NCI-H1436 treated with DMSO at 0.1 percent for 48 hours (cell line): ENCODE measurements at regions not wholly inside any gene's neighbourhood (a gene's known extent, or its start where the extent isn't known, plus 50 kb on each side); places are given as distances from the start of the nearest gene placed in this dataset.

ENCODE experiments used
- DNase-seq: peaks from one replicate; lab custom pipeline; 2025; lab: John Stamatoyannopoulos, UW

DNA sequence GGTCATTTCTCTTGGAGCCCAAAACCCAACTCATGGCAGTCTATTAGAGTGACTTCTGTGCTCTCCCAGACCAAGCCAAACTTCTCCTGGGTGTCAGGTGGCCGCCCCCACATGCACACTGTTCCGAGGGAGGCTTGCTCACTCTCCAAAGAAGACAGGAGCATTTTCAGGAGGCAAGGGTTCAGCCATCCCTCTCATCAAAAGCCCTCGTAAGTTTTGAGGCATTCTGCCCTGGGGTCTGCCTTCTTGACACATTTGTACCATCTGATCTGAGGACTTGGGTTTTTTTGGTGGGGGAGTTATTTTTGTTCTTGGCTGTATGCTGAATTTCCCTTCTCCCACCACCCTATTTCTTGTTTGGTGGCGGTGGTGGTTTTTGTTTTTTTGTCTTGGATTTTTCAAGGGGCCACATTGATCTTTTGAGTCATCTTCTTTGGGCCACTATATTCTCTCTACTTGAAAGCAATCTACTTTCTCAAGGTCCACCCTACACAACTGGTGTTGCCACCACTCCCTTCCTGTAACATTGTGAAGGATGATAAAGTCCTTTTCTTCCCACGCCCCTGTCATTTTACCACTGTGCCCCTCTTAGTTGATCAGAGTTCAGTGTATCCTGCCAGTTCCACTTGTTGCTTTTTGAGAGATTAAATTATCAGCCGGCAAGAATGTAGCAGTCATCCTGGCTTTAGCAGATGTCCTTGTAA, 255.8 kb downstream of the CYP26B1 start:
- DNase-seq, result no peak

- no peak for DNase-seq
Observed at GRCh38 chr2:71891155-71891554, 256.5 kb downstream of the CYP26B1 start.

GRCh38 chr2:71889759-71890684, 257.6 kb downstream of the CYP26B1 start:
- DNase-seq, result no peak

DNA sequence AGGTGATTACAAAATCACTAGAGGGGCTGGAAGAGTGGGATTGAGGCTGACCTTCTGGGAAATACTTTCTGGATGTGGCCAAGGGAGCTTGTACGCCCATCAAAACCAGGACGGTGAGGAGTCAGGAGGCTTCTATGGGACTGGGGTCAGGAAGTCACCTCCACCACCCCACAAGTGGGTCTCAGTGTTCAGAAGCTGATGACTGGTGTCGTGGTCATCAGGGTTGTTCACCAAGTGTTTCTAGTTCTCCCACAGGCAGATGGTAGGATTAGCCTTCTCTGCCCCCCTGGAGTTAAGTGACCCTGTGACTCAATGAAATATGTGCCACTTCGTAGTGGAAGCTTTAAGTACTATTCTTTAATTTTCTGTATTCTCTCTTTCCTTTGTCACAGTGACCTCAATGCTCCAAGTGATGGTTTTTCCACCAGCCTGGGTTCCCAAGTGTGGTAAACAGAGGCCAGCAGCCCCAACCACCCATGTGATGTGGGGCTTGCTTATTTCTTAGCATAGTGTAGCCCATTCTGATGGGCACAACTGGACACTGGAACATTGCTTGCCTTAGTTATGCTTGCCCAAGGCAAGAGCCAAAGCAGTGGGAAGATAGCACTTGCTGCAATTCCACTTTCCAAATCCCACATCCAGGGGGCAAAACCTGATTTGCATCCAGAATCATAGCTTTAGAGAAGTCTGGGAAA, 258.8 kb downstream of the CYP26B1 start:
- DNase-seq, result no peak

DNA sequence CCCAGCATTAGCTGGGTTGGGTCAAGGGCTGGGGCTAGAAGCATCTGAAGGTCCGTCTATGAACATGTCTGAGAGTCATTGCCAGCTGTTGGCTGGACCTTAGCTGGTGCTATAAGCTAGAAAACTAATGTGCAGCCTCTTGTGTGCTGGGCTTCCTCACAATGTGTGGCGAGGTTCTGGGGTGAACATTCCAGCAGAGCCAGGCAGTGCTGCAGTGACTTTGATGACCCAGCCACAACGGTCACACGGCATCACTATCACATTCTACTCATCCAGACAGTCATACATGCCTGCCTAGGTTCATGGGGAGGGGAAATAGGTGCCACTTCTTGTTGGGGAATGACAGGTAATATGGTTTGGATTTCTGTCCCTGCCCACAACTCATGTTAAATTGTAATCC, 260.5 kb downstream of the CYP26B1 start:
- no peak for DNase-seq

- no peak for DNase-seq
Observed at GRCh38 chr2:71886241-71886640, 261.4 kb downstream of the CYP26B1 start.

DNA sequence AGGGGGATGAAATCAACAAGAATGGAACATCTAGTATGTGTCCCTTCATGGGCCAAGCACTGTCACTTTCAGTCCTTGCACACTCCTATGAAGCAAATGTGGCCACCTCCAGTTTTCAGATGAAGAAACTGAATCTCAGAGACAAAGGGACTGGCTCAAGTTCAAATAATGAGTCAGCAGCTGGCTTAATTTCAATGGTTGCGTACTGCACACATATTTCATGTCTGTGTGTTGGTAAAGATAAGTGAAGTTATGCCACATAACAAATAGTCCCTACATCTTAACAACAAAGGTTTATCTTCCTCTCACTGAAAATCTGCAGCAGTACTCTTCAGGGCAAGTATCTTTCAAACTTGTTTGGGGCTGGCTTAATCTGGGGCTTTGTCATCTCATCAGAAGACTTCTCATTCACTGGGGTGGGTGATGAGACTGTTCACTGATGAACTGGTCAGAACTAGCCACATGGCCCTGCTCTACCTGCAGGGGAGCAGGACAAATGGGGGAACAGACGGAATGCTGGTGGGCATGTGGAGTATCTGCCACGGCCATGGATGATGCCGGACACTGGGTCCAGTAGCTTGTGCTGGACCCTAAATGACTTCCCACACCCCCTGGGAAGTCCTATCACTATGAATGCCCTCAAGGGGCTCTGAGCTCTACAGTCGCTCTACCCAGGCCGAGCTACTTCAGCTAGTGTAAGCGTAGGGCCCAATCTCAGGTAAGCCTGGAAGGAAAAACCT, 263.2 kb downstream of the CYP26B1 start:
- no peak for DNase-seq

GRCh38 chr2:71882949-71883472, 264.7 kb downstream of the CYP26B1 start:
- no peak for DNase-seq

DNA sequence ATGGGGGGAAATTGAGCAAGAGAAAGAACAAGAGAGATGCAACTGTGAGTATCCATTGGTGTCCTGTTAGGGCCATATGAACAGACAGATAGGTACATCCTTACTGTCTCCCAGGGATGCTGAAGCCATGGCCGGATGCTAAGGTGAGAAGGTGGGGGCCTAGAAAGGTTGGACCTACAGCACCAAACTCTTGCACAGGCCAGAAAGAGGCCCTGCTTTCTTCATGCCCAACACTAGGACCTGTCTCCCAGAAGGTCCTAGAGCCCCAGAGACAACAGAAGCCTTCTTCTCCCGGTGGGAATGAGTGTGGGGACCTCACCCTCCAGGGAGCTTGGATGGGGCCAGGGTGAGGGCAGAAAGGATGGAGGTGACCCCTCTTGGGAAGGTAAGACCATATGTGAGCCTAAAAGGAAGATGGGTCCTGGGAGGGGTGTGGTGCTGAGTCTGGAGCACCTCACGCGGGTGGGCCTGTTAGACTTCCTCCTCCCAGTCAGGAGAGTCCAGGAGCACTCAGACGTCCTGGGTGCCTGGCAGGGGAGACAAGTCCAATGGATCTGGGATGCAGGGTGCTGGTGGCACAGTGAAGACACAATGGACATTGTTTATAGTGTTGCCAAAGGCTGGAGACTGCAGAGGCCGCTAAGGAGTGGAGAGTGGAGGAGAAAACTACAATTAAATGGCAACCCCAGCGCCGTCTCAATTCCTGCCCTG, 265.3 kb downstream of the CYP26B1 start:
- DNase-seq, result no peak

DNA sequence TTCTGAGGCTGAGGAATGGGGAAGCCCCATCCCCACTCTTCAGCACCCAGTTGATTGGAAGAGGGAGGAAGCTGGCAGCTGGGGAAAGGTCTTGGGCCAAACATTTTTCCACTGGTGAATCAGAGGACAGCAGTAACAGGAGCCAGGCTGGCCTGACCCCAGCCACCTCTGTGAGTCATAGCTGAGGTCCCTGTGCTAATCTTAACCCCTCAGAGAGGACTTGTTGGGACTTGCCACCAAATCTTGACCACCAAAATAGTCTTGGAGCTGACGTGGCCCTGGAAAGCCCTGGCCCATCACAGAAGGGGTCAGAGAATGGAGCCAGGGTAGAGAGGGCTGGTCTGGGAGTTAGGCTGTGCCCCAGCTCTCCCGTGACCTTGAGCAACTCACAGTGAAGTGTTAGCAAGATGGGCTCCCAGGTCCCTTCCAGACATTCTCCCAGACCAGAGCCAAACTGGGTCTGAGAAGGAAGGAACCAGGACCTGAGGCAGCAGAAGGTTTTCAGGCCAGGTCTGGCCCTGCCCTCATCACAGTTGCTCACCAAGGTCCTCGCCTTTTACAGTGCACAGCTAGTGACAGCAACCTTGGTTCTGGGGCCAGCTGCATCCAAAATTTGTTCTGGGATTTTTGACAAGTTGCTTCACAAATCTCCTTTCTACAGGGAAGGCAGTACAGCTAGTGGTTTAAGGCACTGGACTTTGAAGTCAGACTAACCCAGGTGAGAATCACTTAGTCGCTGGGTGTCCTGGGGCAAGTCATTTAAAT, 266.6 kb downstream of the CYP26B1 start:
- no peak for DNase-seq

GRCh38 chr2:71880287-71880686, 267.4 kb downstream of the CYP26B1 start:
- DNase-seq, result no peak

DNA sequence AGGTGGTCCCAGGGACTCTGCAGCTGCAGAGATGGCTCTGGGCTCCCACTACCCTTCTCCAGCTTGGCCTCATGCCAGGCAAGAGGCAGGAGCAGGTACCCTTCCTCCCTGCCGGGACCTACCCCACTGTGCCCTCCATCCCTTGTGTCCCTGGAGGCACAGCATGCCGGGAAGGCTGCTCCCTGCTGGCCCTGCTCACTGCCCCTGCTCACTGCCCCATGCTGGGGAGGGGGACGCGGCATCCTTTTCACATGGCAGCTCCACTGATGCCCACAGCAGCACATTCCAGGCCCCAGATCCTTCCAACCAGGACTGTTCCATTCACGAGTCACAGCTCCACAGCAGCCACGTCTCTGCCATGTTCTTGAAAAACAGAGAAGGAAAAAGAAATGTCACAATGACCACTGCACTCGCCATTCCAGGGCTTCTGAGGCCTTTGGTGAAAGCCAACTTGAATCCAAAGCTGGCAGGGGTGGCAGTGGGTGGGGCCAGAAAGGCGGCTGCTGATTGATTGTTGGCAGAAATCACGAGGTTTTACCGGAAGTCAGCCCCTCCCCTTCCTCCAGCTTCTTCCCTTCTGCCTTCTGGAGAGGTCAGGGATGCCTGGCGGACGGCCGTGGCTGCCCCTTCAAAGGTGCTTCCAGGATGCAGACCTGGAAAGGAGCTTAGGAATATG, 268.0 kb downstream of the CYP26B1 start:
- DNase-seq, result no peak

GRCh38 chr2:71878626-71879508, 268.8 kb downstream of the CYP26B1 start:
- DNase-seq, result no peak

GRCh38 chr2:71877636-71878035, 270.0 kb downstream of the CYP26B1 start:
- no peak for DNase-seq

- no peak for DNase-seq
Observed at GRCh38 chr2:71876542-71877451, 270.9 kb downstream of the CYP26B1 start.

DNA sequence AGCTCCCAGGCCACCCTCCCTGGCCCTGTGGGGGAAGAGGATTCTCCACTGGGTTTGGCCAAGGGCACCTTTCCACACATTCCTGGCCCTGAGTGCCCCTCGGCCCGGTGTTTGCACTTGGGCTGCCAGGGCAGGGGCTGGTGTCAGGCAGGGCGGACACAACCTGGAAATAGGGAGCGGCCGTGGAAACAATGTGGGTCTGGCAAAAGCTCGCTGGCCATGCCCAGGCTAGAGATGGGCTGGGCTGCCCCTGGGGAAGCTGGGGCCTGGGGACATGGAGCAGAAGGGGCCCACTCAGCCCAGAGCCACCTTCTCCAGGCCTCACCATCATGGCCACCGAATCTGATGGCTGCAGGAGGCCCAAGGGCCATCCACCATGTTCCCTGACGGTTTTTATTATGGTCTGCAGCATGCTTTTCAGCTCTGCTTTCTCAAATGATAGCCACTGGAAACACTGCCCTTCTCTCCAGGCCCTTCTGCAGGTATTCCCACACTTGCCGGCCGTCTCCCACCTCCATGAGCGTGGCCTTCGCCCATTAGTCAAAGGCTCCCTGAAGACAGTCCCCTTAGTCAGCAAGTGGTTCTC, 275.1 kb downstream of the CYP26B1 start:
- no peak for DNase-seq

- DNase-seq, result no peak
Observed at GRCh38 chr2:71865391-71865965, 282.2 kb downstream of the CYP26B1 start.
